ENCODE measurements at regions not wholly inside any gene's neighbourhood (a gene's known extent, or its start where the extent isn't known, plus 50 kb on each side); places are given as distances from the start of the nearest gene placed in this dataset.

GRCh38 chr18:5065615-5066014 is 131.4 kb downstream of the AKAIN1 start:
- TF ChIP-seq, protein P1, sequence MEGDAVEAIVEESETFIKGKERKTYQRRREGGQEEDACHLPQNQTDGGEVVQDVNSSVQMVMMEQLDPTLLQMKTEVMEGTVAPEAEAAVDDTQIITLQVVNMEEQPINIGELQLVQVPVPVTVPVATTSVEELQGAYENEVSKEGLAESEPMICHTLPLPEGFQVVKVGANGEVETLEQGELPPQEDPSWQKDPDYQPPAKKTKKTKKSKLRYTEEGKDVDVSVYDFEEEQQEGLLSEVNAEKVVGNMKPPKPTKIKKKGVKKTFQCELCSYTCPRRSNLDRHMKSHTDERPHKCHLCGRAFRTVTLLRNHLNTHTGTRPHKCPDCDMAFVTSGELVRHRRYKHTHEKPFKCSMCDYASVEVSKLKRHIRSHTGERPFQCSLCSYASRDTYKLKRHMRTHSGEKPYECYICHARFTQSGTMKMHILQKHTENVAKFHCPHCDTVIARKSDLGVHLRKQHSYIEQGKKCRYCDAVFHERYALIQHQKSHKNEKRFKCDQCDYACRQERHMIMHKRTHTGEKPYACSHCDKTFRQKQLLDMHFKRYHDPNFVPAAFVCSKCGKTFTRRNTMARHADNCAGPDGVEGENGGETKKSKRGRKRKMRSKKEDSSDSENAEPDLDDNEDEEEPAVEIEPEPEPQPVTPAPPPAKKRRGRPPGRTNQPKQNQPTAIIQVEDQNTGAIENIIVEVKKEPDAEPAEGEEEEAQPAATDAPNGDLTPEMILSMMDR (conservative IDR thresholded peaks at IDR 0.05), result no peak
- Mint-ChIP-seq H3K36me3 (ENCODE audit: low read depth) (no peaks in the 10 kb centered on the region), H3K27ac (ENCODE audit: unreplicated experiment) (no peak overlapping the region), H3K4me3 (no peak overlapping the region), H3K9me3 (no peaks in the 10 kb centered on the region), H3K4me1 (no peaks in the 10 kb centered on the region), H3K27me3 (ENCODE audit: low read depth) (peaks cover 7% of the 10 kb centered on the region)
- DNase-seq (ENCODE audit: low read depth, low spot score), result no peak

DNA sequence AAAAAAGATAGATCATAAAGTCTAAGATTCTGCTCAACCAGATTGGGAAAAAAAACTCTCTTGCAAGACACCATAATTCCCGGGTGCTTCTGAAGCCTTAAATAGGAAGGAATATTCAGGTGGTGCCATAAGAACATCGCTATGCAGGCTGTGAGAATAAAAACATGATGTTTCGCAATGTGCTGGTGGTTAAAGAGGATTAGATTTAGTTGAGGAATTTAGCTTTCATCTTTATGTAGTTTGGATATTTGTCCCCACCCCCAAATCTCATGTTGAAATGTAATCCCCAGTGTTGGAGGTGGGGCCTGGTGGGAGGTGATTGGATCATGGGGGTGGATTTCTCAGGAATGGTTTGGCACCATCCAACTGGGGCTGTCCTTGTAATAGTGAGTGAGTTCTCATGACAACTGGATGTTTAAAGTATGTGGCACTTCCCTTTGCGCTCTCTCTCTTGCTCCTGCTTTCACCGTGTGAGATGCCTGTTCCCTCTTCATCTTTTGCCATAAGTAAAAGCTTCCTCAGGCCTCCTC is 132.2 kb downstream of the AKAIN1 start:
- TF ChIP-seq, protein P1 (conservative IDR thresholded peaks at IDR 0.05), result no peak
- no peak overlapping the region for H3K27ac Mint-ChIP-seq (ENCODE audit: unreplicated experiment)
- no peaks in the 10 kb centered on the region for H3K36me3 Mint-ChIP-seq (ENCODE audit: low read depth)
- no peaks in the 10 kb centered on the region for H3K9me3 Mint-ChIP-seq
- no peak overlapping the region for H3K4me3 Mint-ChIP-seq
- DNase-seq (ENCODE audit: low read depth, low spot score), result no peak
- peaks cover 7% of the 10 kb centered on the region for H3K27me3 Mint-ChIP-seq (ENCODE audit: low read depth)
- no peaks in the 10 kb centered on the region for H3K4me1 Mint-ChIP-seq

DNA sequence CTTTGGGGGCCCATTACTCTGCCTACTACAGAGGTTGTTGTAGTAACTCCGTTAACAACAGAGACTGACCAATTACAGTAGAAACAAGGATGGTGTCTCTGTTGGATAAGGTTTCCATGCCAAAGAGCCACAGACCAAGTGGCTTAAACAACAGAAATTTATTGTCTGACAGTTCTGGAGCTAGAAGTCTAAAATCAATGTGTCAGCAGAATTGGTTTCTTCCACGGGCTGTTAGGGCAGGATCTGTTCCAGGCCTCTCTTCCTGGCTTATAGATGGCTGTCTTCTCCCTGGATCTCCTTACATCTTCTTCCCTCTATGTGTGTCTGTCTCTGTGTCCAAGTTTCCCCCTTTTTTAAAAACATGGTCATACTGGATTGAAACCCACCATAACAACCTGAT is 135.3 kb downstream of the AKAIN1 start:
- Mint-ChIP-seq H3K4me1 (peaks cover 4% of the 10 kb centered on the region), H3K9me3 (no peaks in the 10 kb centered on the region), H3K27ac (ENCODE audit: unreplicated experiment) (no peak overlapping the region), H3K27me3 (ENCODE audit: low read depth) (no peaks in the 10 kb centered on the region), H3K4me3 (no peak overlapping the region), H3K36me3 (ENCODE audit: low read depth) (no peaks in the 10 kb centered on the region)
- DNase-seq (ENCODE audit: low read depth, low spot score), result no peak
- TF ChIP-seq, protein P1 (conservative IDR thresholded peaks at IDR 0.05), result no peak

GRCh38 chr18:5060543-5060942 is 136.5 kb downstream of the AKAIN1 start:
- Mint-ChIP-seq H3K27ac (ENCODE audit: unreplicated experiment) (no peak overlapping the region), H3K4me3 (no peak overlapping the region), H3K9me3 (no peaks in the 10 kb centered on the region), H3K27me3 (ENCODE audit: low read depth) (no peaks in the 10 kb centered on the region), H3K36me3 (ENCODE audit: low read depth) (no peaks in the 10 kb centered on the region), H3K4me1 (peaks cover 4% of the 10 kb centered on the region)
- TF ChIP-seq, protein P1 (conservative IDR thresholded peaks at IDR 0.05), result no peak
- no peak for DNase-seq (ENCODE audit: low read depth, low spot score)

- Mint-ChIP-seq H3K27me3 (ENCODE audit: low read depth) (no peaks in the 10 kb centered on the region), H3K27ac (ENCODE audit: unreplicated experiment) (no peak overlapping the region), H3K4me3 (no peak overlapping the region), H3K36me3 (ENCODE audit: low read depth) (no peaks in the 10 kb centered on the region), H3K4me1 (peaks cover 4% of the 10 kb centered on the region), H3K9me3 (no peaks in the 10 kb centered on the region)
- TF ChIP-seq, protein P1 (conservative IDR thresholded peaks at IDR 0.05), result no peak
- DNase-seq (ENCODE audit: low read depth, low spot score), result no peak
These were observed 137.4 kb downstream of the AKAIN1 start for GRCh38 chr18:5059696-5060032.
